HTR-8/SVneo (cell line): ENCODE measurements at regions not wholly inside any gene's neighbourhood (a gene's known extent, or its start where the extent isn't known, plus 50 kb on each side); places are given as distances from the start of the nearest gene placed in this dataset.
A peak's percentile ranks its signal among the peaks of the same experiment; 100 is the strongest.

Source experiments
- DNase-seq: peaks from one replicate; pipeline ENCODE4 v3.0.0; 2011; ENCODE audit warnings: low spot score, mixed read lengths; ENCODE audit not compliant: insufficient read length
- FAIRE-seq: peaks from 2 replicates; lab custom pipeline; 2011; peaks lifted over from hg19 to GRCh38; lab: Jason Lieb, UNC

DNA sequence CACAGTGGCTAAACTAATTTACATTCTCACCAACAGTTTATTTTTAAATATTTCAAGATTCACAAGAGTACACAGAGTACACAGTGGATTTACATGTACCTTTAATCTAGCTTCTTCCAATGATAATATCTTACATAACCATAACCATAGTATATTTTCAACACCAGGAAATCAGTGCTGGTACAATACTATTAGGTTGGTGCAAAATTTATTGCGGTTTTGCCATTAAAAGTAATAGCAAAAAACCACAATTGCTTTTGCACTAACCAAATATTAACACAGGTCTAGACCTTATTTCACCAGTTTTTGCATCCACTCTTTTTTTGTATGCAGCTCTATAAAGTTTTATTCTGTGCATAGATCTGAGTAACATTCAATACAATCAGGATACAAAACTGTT, 163.0 kb downstream of the SCG2 start:
- DNase-seq, result no peak
- FAIRE-seq, result no peak

DNA sequence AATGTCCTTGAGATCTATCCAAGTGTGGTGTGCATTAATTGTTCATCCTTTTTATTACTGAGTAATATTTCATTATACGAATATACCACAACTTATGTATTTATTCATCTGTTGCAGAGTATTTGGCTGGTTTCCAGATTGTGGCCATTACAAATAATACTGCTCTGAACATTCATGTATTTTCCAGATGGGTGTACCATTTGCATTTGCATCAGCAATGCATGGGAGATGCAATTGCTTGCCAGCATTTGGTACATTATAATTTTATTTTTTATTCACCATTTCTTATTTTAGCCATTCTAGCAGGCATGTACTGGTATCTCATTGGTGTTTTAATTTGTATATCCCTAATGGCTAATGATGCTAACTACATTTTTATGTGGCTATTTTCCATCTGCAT, 162.4 kb downstream of the SCG2 start:
- DNase-seq (no peak), FAIRE-seq (no peak)

DNA sequence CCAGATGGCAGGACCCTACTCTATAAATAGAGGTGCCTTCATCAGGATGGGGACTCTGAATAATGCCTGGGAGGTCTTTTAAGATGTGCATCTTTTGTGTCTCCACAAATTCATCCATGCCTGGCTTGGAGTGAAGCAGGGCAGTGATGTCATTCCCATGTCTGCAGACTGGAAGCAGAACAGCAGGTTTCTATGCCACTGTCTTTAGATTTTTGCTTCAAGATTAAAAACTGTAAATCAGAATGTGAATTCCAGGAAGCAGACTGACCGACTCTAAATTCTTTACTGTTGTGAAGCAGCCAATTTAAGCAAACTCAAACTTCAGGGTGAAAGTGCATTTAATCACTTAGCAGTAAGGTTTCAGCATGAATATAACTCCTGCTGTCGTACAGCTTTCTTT, 159.3 kb downstream of the SCG2 start:
- FAIRE-seq, result no peak
- no peak for DNase-seq

DNA sequence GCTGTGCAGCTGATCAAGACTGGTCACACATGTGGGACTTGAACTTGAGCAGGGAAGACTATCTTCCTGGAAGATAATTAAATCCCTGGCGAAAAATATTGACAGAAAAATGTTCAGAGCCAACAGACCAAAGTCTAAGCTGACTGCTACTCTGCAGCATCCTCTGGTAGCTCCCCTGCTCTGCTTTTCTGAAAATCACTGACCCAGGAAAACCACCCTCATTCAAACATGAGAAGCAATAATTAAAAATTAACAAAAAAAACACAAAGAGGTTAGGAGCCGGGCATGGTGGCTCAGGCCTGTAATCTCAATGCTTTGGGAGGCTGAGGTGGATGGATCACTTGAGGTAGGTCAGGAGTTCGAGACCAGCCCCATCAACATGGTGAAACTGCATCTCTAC, 151.9 kb downstream of the SCG2 start:
- DNase-seq, result no peak
- no peak for FAIRE-seq

DNA sequence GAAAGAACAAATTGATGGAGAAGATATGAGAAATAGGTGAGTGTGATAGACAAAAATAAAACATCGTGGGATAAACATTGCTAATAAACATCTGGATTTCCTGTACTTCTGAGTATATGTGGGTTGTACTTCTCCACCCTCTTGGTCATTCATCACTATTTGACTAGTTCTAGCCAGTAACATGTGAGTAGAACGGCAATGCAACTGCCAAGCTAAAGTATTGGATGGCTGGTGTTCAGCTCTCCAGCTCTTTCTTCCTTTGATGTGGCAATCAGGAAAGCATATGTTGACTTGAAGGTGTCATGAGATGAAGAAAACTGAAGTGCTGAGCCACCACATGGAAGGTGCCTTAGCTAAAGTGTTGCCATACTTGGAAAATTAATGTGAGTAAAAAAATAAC, 144.9 kb downstream of the SCG2 start:
- FAIRE-seq (no peak), DNase-seq (no peak)

DNA sequence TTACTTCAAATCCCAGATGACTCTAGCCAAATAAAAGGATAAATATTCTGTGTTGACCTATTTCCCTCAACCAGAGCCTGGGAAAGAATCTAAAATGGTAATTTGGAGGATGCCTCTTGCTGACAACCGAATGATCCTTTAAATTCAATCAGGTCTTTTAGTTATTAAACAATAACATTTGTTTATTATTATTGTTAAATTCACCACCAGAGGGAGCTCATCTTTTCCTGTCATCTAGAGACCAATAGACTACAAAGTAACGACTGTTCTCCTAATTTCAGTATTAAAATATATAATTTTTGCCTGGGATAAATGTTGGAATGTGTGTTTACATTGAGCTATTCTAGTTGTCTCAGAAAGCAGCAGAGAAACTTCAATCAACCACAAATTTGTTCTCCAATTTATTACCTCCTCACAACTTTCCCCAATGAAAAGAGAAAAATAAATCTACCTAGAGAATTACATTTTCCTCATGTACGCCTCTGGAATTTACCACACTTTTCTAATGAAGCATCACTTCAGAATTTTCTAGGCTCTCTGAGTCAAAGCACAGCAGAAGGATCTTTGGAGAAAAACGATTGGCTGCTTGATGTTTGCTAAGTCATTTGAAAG, 142.7 kb downstream of the SCG2 start:
- DNase-seq, result peak; percentile 10
- FAIRE-seq, result no peak

DNA sequence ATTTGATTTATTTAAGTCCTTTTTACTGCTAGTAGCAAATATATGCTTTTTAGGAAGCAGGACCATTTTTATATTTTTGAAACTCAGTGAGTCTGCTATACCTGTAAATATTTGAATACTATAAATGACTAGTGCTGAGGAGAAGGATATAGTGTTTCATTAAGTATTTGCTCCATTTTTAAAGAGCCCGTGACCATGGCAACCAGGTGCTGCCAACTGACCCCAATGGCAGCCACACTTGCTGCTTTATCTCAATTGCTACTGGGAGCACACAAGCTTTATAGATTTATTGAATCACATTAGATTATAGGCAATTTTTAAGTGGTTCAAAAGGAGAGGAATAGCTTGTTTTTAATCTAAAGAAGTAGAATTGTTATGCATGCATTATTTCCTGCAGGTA, 142.0 kb downstream of the SCG2 start:
- DNase-seq (no peak), FAIRE-seq (no peak)

DNA sequence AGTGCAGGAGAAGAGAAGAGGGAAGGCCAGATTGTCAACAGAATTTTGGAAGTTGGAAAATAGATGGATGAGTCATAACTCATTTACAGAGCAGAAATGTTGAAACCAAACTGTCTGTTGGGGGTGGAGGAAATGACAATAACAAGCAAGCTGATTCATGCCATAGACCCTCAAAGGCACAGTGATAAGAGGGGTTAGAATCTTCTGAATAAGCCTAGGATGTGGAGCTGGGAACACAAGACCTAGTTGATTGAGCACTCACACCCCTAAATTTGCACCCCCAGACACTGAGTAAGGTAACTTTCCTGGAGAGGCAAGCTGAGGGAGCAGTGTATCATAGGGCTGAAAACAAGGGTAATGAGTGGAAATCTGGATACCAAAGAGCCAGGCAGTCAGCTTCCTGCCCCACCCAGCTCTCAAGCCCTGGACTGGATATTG, 141.4 kb downstream of the SCG2 start:
- peak; percentile 56 for DNase-seq
- peak; percentile 86 for FAIRE-seq

DNA sequence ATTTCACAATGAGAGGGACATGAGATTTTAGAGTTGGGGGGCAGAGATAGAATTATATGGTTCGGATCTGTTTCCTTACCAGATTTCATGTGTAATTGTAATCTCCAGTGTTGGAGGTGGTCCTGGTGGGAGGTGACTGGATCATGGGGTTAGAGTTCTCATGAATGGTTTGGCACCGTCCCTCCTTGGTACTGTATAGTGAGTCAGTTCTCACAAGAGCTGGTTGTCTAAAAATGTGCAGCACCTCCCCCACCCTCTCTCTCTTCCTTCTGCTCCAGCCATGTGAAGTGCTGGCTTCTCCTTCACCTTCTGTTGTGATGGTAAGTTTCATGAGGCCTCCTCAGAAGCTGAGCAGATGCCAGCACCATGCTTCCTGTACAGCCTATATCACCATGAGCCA, 138.1 kb downstream of the SCG2 start:
- no peak for FAIRE-seq

DNA sequence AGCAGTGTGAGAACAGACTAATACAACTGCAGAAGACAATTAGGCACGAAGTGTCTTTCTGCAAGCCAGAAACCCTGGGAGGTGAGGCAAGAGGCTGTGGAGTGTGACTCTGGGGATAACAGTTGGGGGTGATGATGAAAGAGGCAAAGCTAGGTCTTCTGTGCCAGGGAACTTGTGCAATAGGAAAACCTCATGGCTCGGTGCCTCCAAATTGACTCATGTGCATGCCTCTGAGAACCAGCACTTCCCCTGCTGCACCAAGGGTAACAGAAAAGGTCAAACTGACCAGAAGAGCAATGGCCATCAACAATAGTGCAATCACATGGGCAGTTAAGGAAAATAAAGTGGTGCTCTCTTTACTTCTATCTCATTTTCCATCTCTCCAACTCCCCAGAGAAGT, 136.4 kb downstream of the SCG2 start:
- FAIRE-seq, result peak; percentile 62
- peak; percentile 53 for DNase-seq

More for the DNA sequence above, 138.1 kb downstream of the SCG2 start:
- DNase-seq, result no peak

DNA sequence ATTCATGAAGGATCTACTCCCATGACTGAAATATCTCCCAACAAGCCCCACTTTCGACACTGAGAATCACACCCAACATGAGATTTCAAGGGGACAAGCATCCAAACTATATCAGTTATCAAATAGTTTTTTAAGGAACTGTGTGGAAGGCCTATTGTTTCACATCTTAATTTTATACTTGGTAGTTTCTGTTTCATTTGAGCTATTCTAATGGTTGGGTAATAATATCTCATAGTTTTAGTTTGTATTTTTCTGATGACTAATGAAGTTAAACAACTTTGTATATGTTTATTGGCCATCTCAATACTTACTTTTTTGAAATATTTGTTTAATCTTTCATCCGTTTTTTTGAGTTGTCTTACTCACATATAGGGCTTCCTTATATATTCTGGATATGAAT, 135.0 kb downstream of the SCG2 start:
- no peak for FAIRE-seq
- no peak for DNase-seq

DNA sequence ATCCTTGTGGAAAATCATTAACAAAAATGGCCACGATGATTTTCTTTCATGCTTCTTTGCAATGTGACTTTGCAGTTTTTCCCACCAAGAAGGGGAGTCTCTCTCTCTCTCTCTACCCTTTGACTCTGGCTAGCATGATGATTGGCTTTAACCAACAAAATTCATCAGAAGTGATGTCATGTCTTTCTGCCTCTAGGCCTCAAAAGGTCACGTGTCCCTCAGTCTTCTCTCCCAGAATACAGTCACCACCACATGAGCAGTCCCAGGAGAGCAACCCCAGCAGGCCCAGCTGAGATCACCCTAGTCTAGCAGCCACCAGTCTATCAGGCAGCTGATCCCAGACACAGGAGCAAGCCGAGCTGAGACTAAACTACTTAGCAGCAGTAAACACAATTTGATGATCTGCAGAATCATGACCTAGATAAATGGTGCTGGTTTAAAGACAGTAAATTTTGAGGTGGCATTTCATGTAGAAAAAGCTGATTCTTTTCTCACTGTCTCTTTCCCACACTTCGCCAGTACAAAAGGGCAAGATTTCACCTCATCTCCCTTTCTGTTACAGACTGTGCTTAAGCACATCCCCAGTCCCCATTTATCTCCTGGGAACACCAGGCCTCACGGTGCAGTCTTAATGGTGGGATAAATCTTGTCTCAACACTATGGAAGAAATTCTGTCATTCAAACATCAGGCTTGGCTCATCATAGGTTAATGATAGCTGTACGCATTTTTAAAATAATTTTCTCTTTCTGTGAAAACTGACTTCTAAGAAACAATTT, 132.7 kb downstream of the SCG2 start:
- DNase-seq (peak; percentile 22), FAIRE-seq (no peak)

DNA sequence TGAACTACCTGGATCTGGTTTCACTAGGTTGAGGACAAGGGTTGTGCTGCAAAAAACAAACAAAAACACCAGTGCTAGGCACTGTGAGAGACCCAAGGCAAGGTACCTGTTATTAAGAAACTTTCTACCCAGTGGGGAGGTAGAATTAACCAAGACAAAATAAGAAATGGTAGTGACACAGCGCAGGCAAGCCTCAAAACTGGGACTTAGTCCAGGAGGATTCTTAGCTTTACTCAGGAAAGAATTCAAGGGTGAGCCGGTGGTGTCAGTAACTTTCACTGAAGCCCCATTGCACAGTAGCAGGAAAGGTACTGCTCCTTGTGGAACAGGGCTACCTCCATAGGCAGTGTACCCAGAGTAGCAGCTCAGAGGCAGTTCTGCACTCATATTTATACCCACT, 131.6 kb downstream of the SCG2 start:
- DNase-seq (no peak), FAIRE-seq (no peak)

DNA sequence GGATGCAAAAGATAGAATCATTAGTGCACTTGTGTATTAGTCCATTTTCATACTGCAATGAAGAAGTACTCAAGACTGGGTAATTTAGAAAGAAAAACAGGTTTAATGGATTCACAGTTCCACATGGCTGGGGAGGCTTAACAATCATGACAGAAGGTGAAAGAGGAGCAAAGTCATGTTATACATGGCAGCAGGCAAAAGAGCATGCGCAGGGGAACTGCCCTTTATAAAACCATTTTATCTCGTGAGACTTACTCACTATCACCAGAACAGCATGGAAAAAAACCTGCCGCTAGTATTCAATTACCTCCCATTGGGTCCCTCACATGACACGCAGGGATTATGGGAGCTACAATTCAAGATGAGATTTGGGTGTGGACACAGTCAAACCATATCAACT, 129.4 kb downstream of the SCG2 start:
- no peak for DNase-seq
- no peak for FAIRE-seq

DNA sequence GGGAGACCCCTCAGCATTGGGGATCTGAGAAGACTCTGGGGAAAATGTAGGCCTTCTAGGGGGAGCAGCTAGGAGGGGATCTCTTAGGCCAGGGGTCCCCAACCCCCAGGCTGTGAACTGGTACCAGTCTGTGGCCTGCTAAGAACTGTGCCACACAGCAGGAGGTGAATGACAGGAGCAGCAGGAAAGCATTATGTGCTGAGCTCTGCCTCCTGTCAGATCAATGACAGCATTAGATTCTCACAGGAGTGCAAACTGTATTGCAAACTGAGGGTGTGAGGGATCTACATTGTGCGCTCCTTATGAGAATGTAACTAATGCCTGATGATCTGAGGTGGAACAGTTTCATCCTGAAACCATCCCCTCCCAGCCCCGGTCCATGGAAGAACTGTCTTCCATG, 127.3 kb downstream of the SCG2 start:
- DNase-seq, result no peak

DNA sequence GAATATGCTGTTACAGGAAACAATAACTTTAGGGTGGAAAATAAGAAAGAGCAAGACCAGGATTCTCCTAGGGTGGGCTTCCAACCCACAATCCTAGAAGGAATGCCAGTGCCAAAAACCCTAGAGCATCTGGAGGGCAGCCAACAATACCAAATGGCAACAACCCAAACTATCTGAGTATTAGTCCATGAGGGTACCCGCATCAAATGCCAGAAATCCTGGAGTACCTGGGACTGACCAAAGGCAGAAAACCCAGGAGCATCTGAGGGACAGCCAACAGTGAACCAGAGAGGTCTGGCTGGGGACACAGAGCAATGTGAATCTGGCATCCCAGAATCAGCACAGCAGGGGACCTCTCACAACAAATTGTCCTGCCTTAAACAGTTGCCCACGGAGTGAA, 126.3 kb downstream of the SCG2 start:
- no peak for DNase-seq
- no peak for FAIRE-seq

More for the DNA sequence above, 127.3 kb downstream of the SCG2 start:
- no peak for FAIRE-seq

DNA sequence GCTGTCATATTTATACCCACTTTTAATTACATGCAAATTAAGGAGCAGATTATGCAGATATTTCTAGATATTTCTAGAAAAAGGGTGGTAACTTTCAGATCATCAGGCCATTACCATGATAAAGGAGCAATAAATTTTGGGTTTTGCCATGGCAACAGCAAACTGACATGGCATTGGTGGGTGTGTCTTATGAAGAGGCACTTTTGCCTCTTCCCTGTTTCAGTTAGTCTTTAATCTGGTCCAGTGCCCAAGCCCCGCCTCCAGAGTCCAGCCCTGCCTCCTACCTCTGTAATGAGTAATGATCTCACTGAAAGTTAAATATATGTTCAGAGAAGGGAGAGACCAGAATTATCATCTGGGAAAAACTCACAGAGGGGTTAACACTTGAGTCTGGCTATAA, 124.8 kb downstream of the SCG2 start:
- FAIRE-seq, result no peak
- DNase-seq, result no peak

DNA sequence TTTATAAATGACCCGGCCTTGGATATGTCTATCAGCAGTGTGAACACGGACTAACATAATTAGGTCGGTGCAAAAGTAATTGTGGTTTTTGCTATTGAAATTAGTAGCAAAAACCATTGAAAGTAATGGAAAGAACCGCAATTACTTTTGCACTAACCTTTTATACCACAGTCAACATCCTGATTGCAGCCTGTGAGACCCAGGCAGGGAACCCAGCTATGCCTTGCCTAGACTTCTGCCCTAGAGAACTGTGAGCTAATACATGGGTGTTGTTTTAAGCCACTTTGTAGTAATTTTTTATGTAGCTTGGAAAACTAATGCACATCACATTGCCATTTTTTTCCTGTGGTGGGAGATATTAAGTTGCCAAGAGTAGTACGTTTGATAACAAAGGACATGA, 120.7 kb downstream of the SCG2 start:
- FAIRE-seq, result no peak
- DNase-seq, result no peak

DNA sequence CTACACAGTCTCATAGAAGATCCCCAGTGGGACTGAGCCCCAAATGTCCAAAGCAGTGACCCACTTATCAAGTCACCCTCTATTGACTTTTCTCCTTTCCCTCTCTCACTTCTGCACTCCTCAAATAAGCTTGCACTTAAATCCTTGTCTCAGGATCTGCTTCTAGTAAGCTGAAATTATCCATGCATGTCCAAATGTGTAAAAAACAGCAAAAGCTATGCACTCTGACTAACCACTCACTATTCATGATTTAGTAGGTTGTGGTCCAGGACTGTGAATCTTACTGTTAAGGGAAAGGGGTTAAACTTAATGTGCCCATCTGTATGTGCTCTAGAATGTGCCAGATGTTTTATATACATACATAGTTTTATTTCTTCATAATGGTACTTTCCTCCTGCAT, 115.4 kb downstream of the SCG2 start:
- FAIRE-seq, result no peak
- DNase-seq, result no peak

DNA sequence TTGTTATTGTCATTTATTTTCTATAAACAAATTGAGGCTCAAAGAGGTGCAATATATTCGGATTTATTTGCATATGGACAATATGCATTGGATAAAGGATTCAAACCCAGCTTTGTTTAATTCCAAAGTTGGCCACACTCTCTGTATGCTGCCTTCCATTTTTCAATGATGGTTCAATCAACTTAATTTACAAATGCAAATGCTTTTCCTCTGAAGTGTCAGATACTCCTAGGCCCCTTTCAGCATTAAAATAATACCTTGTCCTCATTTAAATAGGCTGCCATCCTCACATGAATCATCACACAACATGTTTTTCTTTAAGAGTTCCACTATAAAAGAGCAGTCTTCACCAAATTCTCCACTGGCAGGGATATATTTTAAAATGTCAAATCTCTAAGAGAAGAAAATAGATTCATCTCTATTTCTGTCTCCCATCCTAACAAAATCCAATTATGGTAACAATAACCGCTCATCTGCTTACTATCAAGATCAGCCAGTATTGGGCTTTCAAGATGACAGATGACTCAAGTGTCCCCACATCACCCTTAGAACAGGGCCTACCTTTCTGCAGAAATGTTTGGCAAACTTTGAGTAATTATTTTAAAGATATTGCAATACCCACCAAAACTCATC, 114.8 kb downstream of the SCG2 start:
- DNase-seq, result no peak
- FAIRE-seq, result no peak

DNA sequence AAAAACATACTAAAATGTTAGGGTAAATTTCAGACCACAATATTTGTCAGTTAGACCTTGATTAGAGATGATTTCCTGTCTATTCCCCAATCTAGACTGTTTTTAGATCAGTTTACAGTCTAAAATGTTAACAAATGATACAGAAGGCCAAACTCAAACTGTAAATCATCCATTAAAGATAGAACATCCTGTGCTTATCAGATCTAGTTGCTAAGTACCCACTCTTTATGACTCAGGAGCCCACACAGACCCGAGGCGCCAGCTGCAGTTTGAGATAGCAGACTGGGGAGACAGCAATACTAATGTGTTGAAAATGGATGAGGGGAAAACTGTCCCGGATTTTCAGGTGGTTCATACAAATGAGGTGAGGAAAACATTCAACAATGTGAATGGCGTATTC, 113.3 kb downstream of the SCG2 start:
- FAIRE-seq, result peak; percentile 70
- DNase-seq, result peak; percentile 71

DNA sequence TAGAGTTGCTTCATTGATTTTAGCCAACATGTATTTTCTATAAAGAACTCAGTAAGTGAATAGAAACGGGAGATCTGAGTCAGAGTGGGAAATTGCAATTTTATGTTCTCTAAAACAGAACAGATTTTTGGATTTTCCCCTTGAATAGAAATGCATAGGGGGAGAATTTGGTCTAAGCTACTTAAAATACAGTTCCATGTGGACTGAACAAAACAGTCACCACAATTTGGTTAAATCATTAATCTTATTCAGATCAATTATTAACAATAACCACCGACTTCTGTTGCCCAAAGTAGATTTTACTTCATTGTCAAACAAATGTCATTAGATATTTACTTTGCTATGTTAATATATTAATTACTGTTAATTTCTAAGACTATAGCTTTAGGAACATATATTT, 107.7 kb downstream of the SCG2 start:
- no peak for DNase-seq

More for the DNA sequence above, 107.7 kb downstream of the SCG2 start:
- FAIRE-seq, result no peak
